DOHH2 (cell line): ENCODE measurements at regions not wholly inside any gene's neighbourhood (a gene's known extent, or its start where the extent isn't known, plus 50 kb on each side); places are given as distances from the start of the nearest gene placed in this dataset.
"Not testable (repeated sequence)": the region's sequence is repeated elsewhere in the genome, so short reads cannot be mapped to it uniquely, and the experiment has no call there.

Experiments used
- H3F3A ChIP-seq: fragments of 200-600 bp; sonication (generic), shearing (Covaris generic); 2 replicates; pipeline ENCODE4 v1.6.0; 2016; ENCODE audit warnings: antibody characterized with exemption, mild to moderate bottlenecking; ENCODE audit not compliant: control insufficient read depth, insufficient read depth
- H3K27ac ChIP-seq: fragments of 200-600 bp; sonication (generic); 2 replicates; pipeline ENCODE4 v1.5.1; 2014; ENCODE audit warnings: low read depth, mild to moderate bottlenecking, low read length, moderate library complexity
- H3K27me3 ChIP-seq: fragments of 200-600 bp; sonication (generic); 2 replicates; pipeline ENCODE4 v1.6.1; 2014; ENCODE audit warnings: mild to moderate bottlenecking, low read length, mixed read lengths; ENCODE audit not compliant: control insufficient read depth
- H3K36me3 ChIP-seq: fragments of 200-600 bp; sonication (generic); 2 replicates; pipeline ENCODE4 v1.6.1; 2014; ENCODE audit warnings: mild to moderate bottlenecking, low read length, moderate library complexity, mixed read lengths; ENCODE audit not compliant: control insufficient read depth
- H3K4me1 ChIP-seq: fragments of 200-600 bp; sonication (generic); 2 replicates; pipeline ENCODE4 v1.6.1; 2014; ENCODE audit warnings: mild to moderate bottlenecking, low read length, mixed read lengths; ENCODE audit not compliant: control insufficient read depth
- H3K4me2 ChIP-seq: fragments of 200-600 bp; sonication (generic); 2 replicates; pipeline ENCODE4 v1.6.0; 2014; ENCODE audit warnings: mild to moderate bottlenecking, low read length, moderate library complexity
- H3K4me3 ChIP-seq: fragments of 200-600 bp; sonication (generic); 2 replicates; pipeline ENCODE4 v1.5.1; 2014; ENCODE audit warnings: mild to moderate bottlenecking, low read length, mixed read lengths
- H3K79me2 ChIP-seq: fragments of 200-600 bp; sonication (generic); 2 replicates; pipeline ENCODE4 v1.6.1; 2014; ENCODE audit warnings: mild to moderate bottlenecking, low read length, mixed read lengths; ENCODE audit not compliant: control insufficient read depth
- H3K9me2 ChIP-seq: fragments of 200-600 bp; sonication (generic); replicated peaks from 2 replicates; pipeline ENCODE4 v1.6.1; 2014; ENCODE audit warnings: mild to moderate bottlenecking, low read length, mixed read lengths; ENCODE audit not compliant: control insufficient read depth
- H3K9me3 ChIP-seq: fragments of 200-600 bp; sonication (generic); 2 replicates; pipeline ENCODE4 v1.6.1; 2014; ENCODE audit warnings: antibody characterized with exemption, low read length, mixed read lengths; ENCODE audit not compliant: control insufficient read depth, insufficient read depth
- H4K20me1 ChIP-seq: fragments of 200-600 bp; sonication (generic); 2 replicates; pipeline ENCODE4 v1.6.0; 2014; ENCODE audit warnings: low read depth, mild to moderate bottlenecking, antibody characterized with exemption, low read length, moderate library complexity; ENCODE audit not compliant: control insufficient read depth, insufficient read depth
- CTCF ChIP-seq: fragments of 200-600 bp; sonication (generic); IDR thresholded peaks from one replicate; pipeline ENCODE4 v1.5.1; 2014; ENCODE audit warnings: antibody characterized with exemption, mild to moderate bottlenecking, low read depth, low read length; ENCODE audit not compliant: poor library complexity, severe bottlenecking
- EZH2phosphoT487 ChIP-seq: fragments of 200-600 bp; sonication (generic); IDR thresholded peaks from 2 replicates; pipeline ENCODE4 v1.6.1; 2017; ENCODE audit warnings: borderline replicate concordance, mild to moderate bottlenecking, antibody characterized with exemption, low read length, moderate library complexity, mixed read lengths

- no peaks in the 10 kb centered on the region for H3K9me3 ChIP-seq
- no peaks in the 10 kb centered on the region for H4K20me1 ChIP-seq
- peaks cover 8% of the 10 kb centered on the region; the same call in 1 of the 2 replicates for H3K27me3 ChIP-seq
- no peaks in the 10 kb centered on the region for H3F3A ChIP-seq
- H3K79me2 ChIP-seq, result no peaks in the 10 kb centered on the region
- H3K27ac ChIP-seq, result no peak overlapping the region
- no peaks in the 10 kb centered on the region for H3K9me2 ChIP-seq
- H3K4me2 ChIP-seq, result no peak overlapping the region
- H3K36me3 ChIP-seq, result no peaks in the 10 kb centered on the region
- no peaks in the 10 kb centered on the region for H3K4me1 ChIP-seq
- H3K4me3 ChIP-seq, result no peak overlapping the region
- TF ChIP-seq CTCF, result no peak
- no peak for TF ChIP-seq EZH2phosphoT487
These were observed 84.4 kb upstream of the CD28 start for GRCh38 chr2:203621981-203622515.

DNA sequence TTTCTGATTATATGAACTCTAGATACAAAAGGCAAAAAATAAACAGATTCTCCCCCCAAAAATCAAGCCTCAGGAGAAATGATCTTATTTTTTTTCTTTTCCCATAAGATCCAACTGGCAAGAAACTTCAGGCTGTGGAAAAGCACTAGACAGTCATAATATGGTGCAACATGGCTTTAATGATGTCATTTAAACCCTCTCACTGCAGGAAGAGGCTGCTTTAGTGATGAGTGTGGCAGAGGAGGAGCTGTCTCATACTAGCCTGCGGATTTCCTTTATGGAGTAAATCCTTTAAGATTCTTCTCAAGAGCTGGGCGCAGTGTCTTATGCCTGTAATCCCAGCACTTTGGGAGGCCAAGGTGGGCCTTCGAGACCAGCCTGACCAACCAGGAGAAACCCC is 83.3 kb upstream of the CD28 start:
- Histone ChIP-seq H3K4me2 (no peak overlapping the region), H3F3A (no peaks in the 10 kb centered on the region), H3K9me3 (no peaks in the 10 kb centered on the region), H4K20me1 (no peaks in the 10 kb centered on the region), H3K79me2 (no peaks in the 10 kb centered on the region), H3K27me3 (peaks cover 8% of the 10 kb centered on the region; the same call in 1 of the 2 replicates), H3K4me1 (no peaks in the 10 kb centered on the region), H3K4me3 (no peak overlapping the region), H3K36me3 (no peaks in the 10 kb centered on the region), H3K9me2 (no peaks in the 10 kb centered on the region), H3K27ac (no peak overlapping the region)
- TF ChIP-seq EZH2phosphoT487 (no peak), CTCF (no peak)

GRCh38 chr2:203623661-203624060 is 82.8 kb upstream of the CD28 start:
- no peaks in the 10 kb centered on the region for H3K4me1 ChIP-seq
- TF ChIP-seq EZH2phosphoT487, result no peak
- TF ChIP-seq CTCF, result no peak
- H3K27ac ChIP-seq, result no peak overlapping the region
- no peaks in the 10 kb centered on the region for H4K20me1 ChIP-seq
- no peaks in the 10 kb centered on the region for H3K36me3 ChIP-seq
- H3K4me2 ChIP-seq, result no peak overlapping the region
- no peaks in the 10 kb centered on the region for H3F3A ChIP-seq
- H3K9me2 ChIP-seq, result no peaks in the 10 kb centered on the region
- H3K4me3 ChIP-seq, result no peak overlapping the region
- peaks cover 8% of the 10 kb centered on the region; the same call in 1 of the 2 replicates for H3K27me3 ChIP-seq
- no peaks in the 10 kb centered on the region for H3K79me2 ChIP-seq
- no peaks in the 10 kb centered on the region for H3K9me3 ChIP-seq

- Histone ChIP-seq H3K27ac (no peak overlapping the region), H3K27me3 (peaks cover 12% of the 10 kb centered on the region; the same call in 1 of the 2 replicates), H3K4me3 (no peak overlapping the region), H3K4me2 (no peak overlapping the region), H3K9me3 (no peaks in the 10 kb centered on the region), H3F3A (no peaks in the 10 kb centered on the region), H4K20me1 (no peaks in the 10 kb centered on the region), H3K79me2 (no peaks in the 10 kb centered on the region), H3K9me2 (no peaks in the 10 kb centered on the region), H3K36me3 (no peaks in the 10 kb centered on the region), H3K4me1 (no peaks in the 10 kb centered on the region)
- no peak for TF ChIP-seq CTCF
- no peak for TF ChIP-seq EZH2phosphoT487
These were observed 80.7 kb upstream of the CD28 start for GRCh38 chr2:203625701-203626100.

DNA sequence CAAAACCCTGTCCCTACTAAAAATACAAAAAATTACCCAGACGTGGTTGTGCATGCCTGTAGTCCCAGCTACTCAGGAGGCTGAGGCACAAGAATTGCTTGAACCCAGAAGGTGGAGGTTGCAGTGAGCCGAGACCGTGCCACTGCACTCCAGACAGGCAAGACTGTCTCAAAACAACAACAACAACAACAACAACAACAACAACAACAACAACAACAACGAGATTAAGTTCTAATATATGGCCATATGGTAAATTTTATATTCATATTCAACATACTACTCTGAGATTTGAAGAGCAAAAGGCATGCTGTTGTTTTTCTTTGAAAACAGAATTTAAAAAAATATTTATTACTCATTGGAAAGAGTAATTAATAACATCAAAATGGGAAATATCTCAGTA is 80.2 kb upstream of the CD28 start:
- not testable (repeated sequence) for H3K9me3 ChIP-seq, H3F3A ChIP-seq, H3K36me3 ChIP-seq, H3K79me2 ChIP-seq, H3K4me3 ChIP-seq, H3K9me2 ChIP-seq, H3K4me1 ChIP-seq, H4K20me1 ChIP-seq, H3K27ac ChIP-seq, H3K4me2 ChIP-seq
- H3K27me3 ChIP-seq, result peaks cover 12% of the 10 kb centered on the region; the same call in 1 of the 2 replicates
